ENCODE measurements at regions not wholly inside any gene's neighbourhood (a gene's known extent, or its start where the extent isn't known, plus 50 kb on each side); places are given as distances from the start of the nearest gene placed in this dataset.

DNA sequence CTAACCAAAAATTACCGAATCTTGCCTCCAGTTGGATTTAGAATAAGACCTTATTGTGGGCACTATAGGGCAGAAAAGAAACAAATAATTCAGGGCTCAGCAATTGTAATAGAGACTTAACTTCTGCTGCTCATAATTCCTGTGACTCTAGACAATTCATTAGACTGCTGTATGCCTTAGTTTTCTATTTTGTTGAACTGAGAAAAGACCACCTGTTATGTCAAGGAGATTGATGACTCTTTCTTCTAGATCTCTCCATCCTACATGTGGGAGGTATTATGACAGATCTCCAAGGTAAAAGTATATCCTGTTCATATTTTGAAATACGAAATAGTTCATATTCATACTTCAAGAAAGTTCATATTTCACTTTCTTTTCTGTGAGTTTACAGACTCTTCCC lies 605.1 kb downstream of the PSAT1 start:
- TF ChIP-seq, protein P1, sequence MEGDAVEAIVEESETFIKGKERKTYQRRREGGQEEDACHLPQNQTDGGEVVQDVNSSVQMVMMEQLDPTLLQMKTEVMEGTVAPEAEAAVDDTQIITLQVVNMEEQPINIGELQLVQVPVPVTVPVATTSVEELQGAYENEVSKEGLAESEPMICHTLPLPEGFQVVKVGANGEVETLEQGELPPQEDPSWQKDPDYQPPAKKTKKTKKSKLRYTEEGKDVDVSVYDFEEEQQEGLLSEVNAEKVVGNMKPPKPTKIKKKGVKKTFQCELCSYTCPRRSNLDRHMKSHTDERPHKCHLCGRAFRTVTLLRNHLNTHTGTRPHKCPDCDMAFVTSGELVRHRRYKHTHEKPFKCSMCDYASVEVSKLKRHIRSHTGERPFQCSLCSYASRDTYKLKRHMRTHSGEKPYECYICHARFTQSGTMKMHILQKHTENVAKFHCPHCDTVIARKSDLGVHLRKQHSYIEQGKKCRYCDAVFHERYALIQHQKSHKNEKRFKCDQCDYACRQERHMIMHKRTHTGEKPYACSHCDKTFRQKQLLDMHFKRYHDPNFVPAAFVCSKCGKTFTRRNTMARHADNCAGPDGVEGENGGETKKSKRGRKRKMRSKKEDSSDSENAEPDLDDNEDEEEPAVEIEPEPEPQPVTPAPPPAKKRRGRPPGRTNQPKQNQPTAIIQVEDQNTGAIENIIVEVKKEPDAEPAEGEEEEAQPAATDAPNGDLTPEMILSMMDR (IDR thresholded peaks at IDR 0.05): no peak
- no peak for TF ChIP-seq POLR2A (IDR thresholded peaks at IDR 0.05)

Data from thyroid gland (tissue), 4 donors.